Kidney epithelial cell (primary cell): ENCODE measurements at regions not wholly inside any gene's neighbourhood (a gene's known extent, or its start where the extent isn't known, plus 50 kb on each side); places are given as distances from the start of the nearest gene placed in this dataset.

ENCODE experiments used
- DNase-seq: peaks from one replicate; pipeline ENCODE4 v3.0.0-alpha.2; 2010; ENCODE audit warnings: low read depth
- H3K27me3 ChIP-seq: 2 replicates; pipeline ENCODE4 v1.6.0; 2011; ENCODE audit warnings: low read length; ENCODE audit not compliant: control insufficient read depth, insufficient read depth
- H3K36me3 ChIP-seq: 2 replicates; pipeline ENCODE4 v1.5.1; 2011; ENCODE audit warnings: low read length; ENCODE audit not compliant: control insufficient read depth, insufficient read depth
- H3K4me3 ChIP-seq: 2 replicates; pipeline ENCODE4 v1.5.1; 2011; ENCODE audit warnings: low read depth, mild to moderate bottlenecking, control low read depth, low read length
- CTCF ChIP-seq: IDR thresholded peaks from 2 replicates; pipeline ENCODE4 v1.5.1; 2011; ENCODE audit warnings: mild to moderate bottlenecking, moderate library complexity, low read length, control low read depth, inconsistent platforms; ENCODE audit not compliant: insufficient read depth, poor library complexity, severe bottlenecking

GRCh38 chr5:175116466-175117048 lies 327.4 kb downstream of the DRD1 start:
- DNase-seq = no peak
- H3K36me3 ChIP-seq = no peaks in the 10 kb centered on the region
- H3K4me3 ChIP-seq = no peak overlapping the region
- H3K27me3 ChIP-seq = no peaks in the 10 kb centered on the region
- TF ChIP-seq CTCF = no peak

GRCh38 chr5:175115831-175116230 lies 328.2 kb downstream of the DRD1 start:
- Histone ChIP-seq H3K36me3 (no peaks in the 10 kb centered on the region), H3K4me3 (no peak overlapping the region), H3K27me3 (no peaks in the 10 kb centered on the region)
- TF ChIP-seq CTCF = no peak
- no peak for DNase-seq

- TF ChIP-seq CTCF = no peak
- H3K36me3 ChIP-seq = no peaks in the 10 kb centered on the region
- no peak for DNase-seq
- no peaks in the 10 kb centered on the region for H3K27me3 ChIP-seq
- H3K4me3 ChIP-seq = no peak overlapping the region
Measured at GRCh38 chr5:175113947-175114346, 330.0 kb downstream of the DRD1 start.

GRCh38 chr5:175109058-175109755 lies 334.8 kb downstream of the DRD1 start:
- DNase-seq = no peak
- H3K27me3 ChIP-seq = peaks cover 2% of the 10 kb centered on the region
- no peak for TF ChIP-seq CTCF

GRCh38 chr5:175107865-175108264 lies 336.1 kb downstream of the DRD1 start:
- TF ChIP-seq CTCF = no peak
- no peak for DNase-seq
- Histone ChIP-seq H3K27me3 (peaks cover 2% of the 10 kb centered on the region), H3K4me3 (no peak overlapping the region), H3K36me3 (no peaks in the 10 kb centered on the region)

More at GRCh38 chr5:175109058-175109755, 334.8 kb downstream of the DRD1 start:
- Histone ChIP-seq H3K36me3 (no peaks in the 10 kb centered on the region), H3K4me3 (no peak overlapping the region)
